Fibroblast of lung (primary cell): ENCODE measurements at regions not wholly inside any gene's neighbourhood (a gene's known extent, or its start where the extent isn't known, plus 50 kb on each side); places are given as distances from the start of the nearest gene placed in this dataset.
A peak's percentile ranks its signal among the peaks of the same experiment; 100 is the strongest.

Source experiments
- DNase-seq, 2 donors: peaks; one replicate each; pipeline versions ENCODE4 v3.0.0 to v3.0.0-alpha.2; 2010; ENCODE audit warnings: low read depth in 2 of 2
- H2AFZ ChIP-seq: 2 replicates; pipeline ENCODE4 v1.5.1; 2012; ENCODE audit warnings: low read length, control low read depth, inconsistent platforms
- H3K27ac ChIP-seq: 2 replicates; pipeline ENCODE4 v1.5.1; 2011; ENCODE audit warnings: low read length, control low read depth; ENCODE audit not compliant: insufficient read depth
- H3K27me3 ChIP-seq: 2 replicates; pipeline ENCODE4 v1.5.1; 2011; ENCODE audit warnings: mild to moderate bottlenecking, low read length; ENCODE audit not compliant: control insufficient read depth, insufficient read depth
- H3K36me3 ChIP-seq: 2 replicates; pipeline ENCODE4 v1.5.1; 2011; ENCODE audit warnings: low read length; ENCODE audit not compliant: control insufficient read depth, insufficient read depth
- H3K4me1 ChIP-seq: 2 replicates; pipeline ENCODE4 v1.5.1; 2011; ENCODE audit warnings: low read length; ENCODE audit not compliant: control insufficient read depth, insufficient read depth; ENCODE audit errors: extremely low read depth
- H3K4me2 ChIP-seq: 2 replicates; pipeline ENCODE4 v1.5.1; 2011; ENCODE audit warnings: low read length, control low read depth; ENCODE audit not compliant: insufficient read depth; ENCODE audit errors: extremely low read depth
- H3K4me3 ChIP-seq, 4 experiments: fragments of 200-600 bp in 1 of 4; sonication (generic) in 1 of 4; replicated peaks in 1 of 4; 2 replicates each; pipeline ENCODE4 v1.5.1; 2011 to 2016; ENCODE audit warnings: low read length in 4 of 4, low read depth in 3 of 4, mild to moderate bottlenecking in 3 of 4, control low read depth in 2 of 4, inconsistent platforms in 1 of 4, mixed read lengths in 1 of 4; ENCODE audit not compliant: insufficient read depth in 1 of 4; ENCODE audit errors: control extremely low read depth in 1 of 4
- H3K79me2 ChIP-seq: 2 replicates; pipeline ENCODE4 v1.5.1; 2012; ENCODE audit warnings: mild to moderate bottlenecking, low read length, inconsistent platforms; ENCODE audit not compliant: control insufficient read depth, insufficient read depth
- H3K9ac ChIP-seq: 2 replicates; pipeline ENCODE4 v1.5.1; 2011; ENCODE audit warnings: mild to moderate bottlenecking, low read length, control low read depth; ENCODE audit not compliant: insufficient read depth
- H3K9me3 ChIP-seq: 2 replicates; pipeline ENCODE4 v1.5.1; 2012; ENCODE audit warnings: low read depth, low read length; ENCODE audit not compliant: control insufficient read depth, insufficient read depth
- H4K20me1 ChIP-seq: 2 replicates; pipeline ENCODE4 v1.5.1; 2011; ENCODE audit warnings: low read length; ENCODE audit not compliant: control insufficient read depth, insufficient read depth; ENCODE audit errors: extremely low read depth
- CTCF ChIP-seq, 2 donors: IDR thresholded peaks in 1 of 2; conservative IDR thresholded peaks in 1 of 2; 1 replicate in 1 of 2; 2 replicates in 1 of 2; pipeline ENCODE4 v1.5.1; 2011 to 2012; ENCODE audit warnings: low read length in 2 of 2, control low read depth in 1 of 2, inconsistent platforms in 1 of 2, low read depth in 1 of 2, mild to moderate bottlenecking in 1 of 2
- EZH2 ChIP-seq: IDR thresholded peaks from 2 replicates; pipeline ENCODE4 v1.5.1; 2012; ENCODE audit warnings: low read length, control low read depth, mild to moderate bottlenecking; ENCODE audit errors: missing control alignments

- Histone ChIP-seq H3K9ac (no peak overlapping the region), H3K79me2 (no peaks in the 10 kb centered on the region), H3K4me2 (no peak overlapping the region), H3K4me1 (peaks cover 9% of the 10 kb centered on the region), H2AFZ (no peak overlapping the region), H3K9me3 (no peaks in the 10 kb centered on the region), H3K27ac (no peak overlapping the region), H3K27me3 (no peaks in the 10 kb centered on the region), H3K4me3 (no peak overlapping the region), H4K20me1 (no peaks in the 10 kb centered on the region), H3K36me3 (no peaks in the 10 kb centered on the region)
- DNase-seq = no peak
- TF ChIP-seq EZH2 = no peak
- no peak for TF ChIP-seq CTCF (conservative IDR thresholded peaks at IDR 0.05 in 1 of 2, IDR thresholded peaks at IDR 0.05 in 1 of 2; ENCODE audit: low read depth in 1 of 2, low read length in 2 of 2)
Observed at GRCh38 chr6:4344317-4344899, 209.0 kb upstream of the ECI2 start.

GRCh38 chr6:4342407-4343137 is 207.2 kb upstream of the ECI2 start:
- TF ChIP-seq CTCF (conservative IDR thresholded peaks at IDR 0.05 in 1 of 2, IDR thresholded peaks at IDR 0.05 in 1 of 2; ENCODE audit: low read depth in 1 of 2, low read length in 2 of 2) = no peak
- no peak for TF ChIP-seq EZH2

GRCh38 chr6:4341078-4341797 is 205.9 kb upstream of the ECI2 start:
- TF ChIP-seq EZH2 (no peak), CTCF (conservative IDR thresholded peaks at IDR 0.05 in 1 of 2, IDR thresholded peaks at IDR 0.05 in 1 of 2; ENCODE audit: low read depth in 1 of 2, low read length in 2 of 2) (no peak)
- no peak for DNase-seq
- Histone ChIP-seq H3K9me3 (no peaks in the 10 kb centered on the region), H4K20me1 (no peaks in the 10 kb centered on the region), H3K4me3 (no peak overlapping the region), H3K27me3 (no peaks in the 10 kb centered on the region), H3K9ac (no peak overlapping the region), H3K4me1 (no peaks in the 10 kb centered on the region), H3K36me3 (no peaks in the 10 kb centered on the region), H2AFZ (no peak overlapping the region), H3K4me2 (no peak overlapping the region), H3K27ac (no peak overlapping the region), H3K79me2 (no peaks in the 10 kb centered on the region)

More at GRCh38 chr6:4342407-4343137, 207.2 kb upstream of the ECI2 start:
- Histone ChIP-seq H3K4me3 (no peak overlapping the region), H4K20me1 (no peaks in the 10 kb centered on the region), H3K79me2 (no peaks in the 10 kb centered on the region), H3K27me3 (no peaks in the 10 kb centered on the region), H3K36me3 (no peaks in the 10 kb centered on the region), H3K4me1 (no peaks in the 10 kb centered on the region), H3K9me3 (no peaks in the 10 kb centered on the region), H3K4me2 (no peak overlapping the region), H3K9ac (no peak overlapping the region), H3K27ac (no peak overlapping the region), H2AFZ (no peak overlapping the region)
- peak in 1 of 2 donors; percentile 51 for DNase-seq
